HCT116 (cell line): ENCODE measurements at regions not wholly inside any gene's neighbourhood (a gene's known extent, or its start where the extent isn't known, plus 50 kb on each side); places are given as distances from the start of the nearest gene placed in this dataset.

Experiments
- EZH2 ChIP-seq: fragments of 200-600 bp; sonication (generic); IDR thresholded peaks from 2 replicates; pipeline ENCODE4 v1.6.1; 2017; ENCODE audit warnings: antibody characterized with exemption, mixed run types
- EZH2phosphoT487 ChIP-seq: fragments of 200-600 bp; IDR thresholded peaks from 2 replicates; pipeline ENCODE4 v1.6.1; 2018; ENCODE audit warnings: antibody characterized with exemption, borderline replicate concordance
- POLR2A ChIP-seq: IDR thresholded peaks from 2 replicates; pipeline ENCODE4 v1.7.0; 2011; ENCODE audit warnings: borderline replicate concordance; ENCODE audit not compliant: insufficient read depth, insufficient read length; ENCODE audit errors: extremely low read depth
- POLR2AphosphoS5 ChIP-seq: IDR thresholded peaks from 2 replicates; pipeline ENCODE4 v1.6.1; 2011; ENCODE audit warnings: mild to moderate bottlenecking, low read depth, low read length, moderate library complexity
- RAD21 ChIP-seq: IDR thresholded peaks from 2 replicates; pipeline ENCODE4 v1.6.1; 2012; ENCODE audit warnings: low read depth, mild to moderate bottlenecking
- SP1 ChIP-seq: IDR thresholded peaks from 2 replicates; pipeline ENCODE4 v1.6.1; 2012; ENCODE audit warnings: low read depth
- TF ChIP-seq, protein P1 (sequence below), 3 experiments: fragments of 200-600 bp in 1 of 3; sonication (generic) in 1 of 3; IDR thresholded peaks in 2 of 3; conservative IDR thresholded peaks in 1 of 3; 2 replicates each; pipeline ENCODE4 v1.5.1; 2012 to 2017; ENCODE audit warnings: low read depth in 2 of 3, low read length in 2 of 3, antibody characterized with exemption in 1 of 3, borderline replicate concordance in 1 of 3, control low read depth in 1 of 3, mild to moderate bottlenecking in 1 of 3, mixed read lengths in 1 of 3, mixed run types in 1 of 3, moderate library complexity in 1 of 3; ENCODE audit not compliant: insufficient read depth in 1 of 3

DNA sequence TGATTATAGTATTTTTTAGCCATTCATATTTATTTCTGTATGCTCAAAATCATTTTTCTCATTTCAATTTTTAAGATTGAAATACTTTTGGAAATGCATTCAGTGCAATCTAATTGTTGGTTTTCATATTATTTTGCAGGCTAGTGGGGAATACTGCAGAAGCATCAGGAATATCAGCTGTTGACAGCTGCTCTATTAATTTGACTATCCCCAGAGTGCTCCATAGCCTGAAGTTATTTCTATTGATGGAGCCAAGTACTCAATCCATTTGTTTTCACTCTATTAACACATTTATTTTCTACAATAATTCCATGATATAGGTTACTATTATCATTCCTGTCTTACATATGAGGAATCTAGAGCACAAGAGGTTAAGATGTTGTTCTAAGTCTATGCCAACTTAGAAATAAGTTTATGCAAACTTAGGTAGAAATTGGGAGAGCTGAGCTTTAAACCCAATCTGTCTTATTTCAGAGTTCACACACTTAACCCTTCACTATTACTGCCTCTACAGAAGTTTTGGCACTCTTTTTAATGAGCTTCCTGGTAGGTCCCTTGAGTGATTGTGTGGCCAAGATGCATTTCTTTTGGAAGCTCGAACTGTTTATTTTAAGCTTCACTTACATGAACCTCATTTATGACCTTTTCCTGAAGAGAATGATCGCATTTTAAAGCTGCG, 65.6 kb upstream of the PCDH18 start:
- TF ChIP-seq, protein P1, sequence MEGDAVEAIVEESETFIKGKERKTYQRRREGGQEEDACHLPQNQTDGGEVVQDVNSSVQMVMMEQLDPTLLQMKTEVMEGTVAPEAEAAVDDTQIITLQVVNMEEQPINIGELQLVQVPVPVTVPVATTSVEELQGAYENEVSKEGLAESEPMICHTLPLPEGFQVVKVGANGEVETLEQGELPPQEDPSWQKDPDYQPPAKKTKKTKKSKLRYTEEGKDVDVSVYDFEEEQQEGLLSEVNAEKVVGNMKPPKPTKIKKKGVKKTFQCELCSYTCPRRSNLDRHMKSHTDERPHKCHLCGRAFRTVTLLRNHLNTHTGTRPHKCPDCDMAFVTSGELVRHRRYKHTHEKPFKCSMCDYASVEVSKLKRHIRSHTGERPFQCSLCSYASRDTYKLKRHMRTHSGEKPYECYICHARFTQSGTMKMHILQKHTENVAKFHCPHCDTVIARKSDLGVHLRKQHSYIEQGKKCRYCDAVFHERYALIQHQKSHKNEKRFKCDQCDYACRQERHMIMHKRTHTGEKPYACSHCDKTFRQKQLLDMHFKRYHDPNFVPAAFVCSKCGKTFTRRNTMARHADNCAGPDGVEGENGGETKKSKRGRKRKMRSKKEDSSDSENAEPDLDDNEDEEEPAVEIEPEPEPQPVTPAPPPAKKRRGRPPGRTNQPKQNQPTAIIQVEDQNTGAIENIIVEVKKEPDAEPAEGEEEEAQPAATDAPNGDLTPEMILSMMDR (IDR thresholded peaks at IDR 0.05 in 2 of 3, conservative IDR thresholded peaks at IDR 0.05 in 1 of 3; ENCODE audit: borderline replicate concordance in 1 of 3, insufficient read depth in 1 of 3, low read depth in 2 of 3, low read length in 2 of 3), result no peak
- TF ChIP-seq EZH2, result no peak
- no peak for TF ChIP-seq EZH2phosphoT487
- TF ChIP-seq POLR2AphosphoS5, result no peak
- no peak for TF ChIP-seq RAD21
- no peak for TF ChIP-seq SP1
- TF ChIP-seq POLR2A, result no peak
